ENCODE measurements at regions not wholly inside any gene's neighbourhood (a gene's known extent, or its start where the extent isn't known, plus 50 kb on each side); places are given as distances from the start of the nearest gene placed in this dataset.

DNA sequence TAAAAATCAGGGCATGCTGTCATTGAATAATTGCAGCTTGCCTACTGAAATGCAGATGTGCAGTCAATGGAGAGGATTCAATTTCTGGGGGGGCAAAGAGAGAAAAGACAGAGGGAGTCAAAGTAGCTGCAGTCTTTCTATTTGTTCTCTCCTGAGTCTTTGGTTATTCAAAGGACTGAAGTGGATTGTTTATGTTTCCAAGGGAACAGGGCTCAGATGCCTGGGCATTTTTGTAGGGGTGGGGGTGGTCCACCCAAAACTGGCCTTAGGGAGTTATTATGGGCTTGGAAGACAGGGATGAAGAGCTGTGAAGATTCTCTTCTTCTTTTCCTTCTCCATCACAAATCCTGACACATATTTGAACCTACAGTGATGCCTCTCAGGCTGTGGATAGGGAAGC is 408.8 kb upstream of the DAB1 start:
- TF ChIP-seq POLR2A (IDR thresholded peaks at IDR 0.05) = no peak
- TF ChIP-seq POLR2AphosphoS5 (IDR thresholded peaks at IDR 0.05) = no peak
- TF ChIP-seq, protein P1, sequence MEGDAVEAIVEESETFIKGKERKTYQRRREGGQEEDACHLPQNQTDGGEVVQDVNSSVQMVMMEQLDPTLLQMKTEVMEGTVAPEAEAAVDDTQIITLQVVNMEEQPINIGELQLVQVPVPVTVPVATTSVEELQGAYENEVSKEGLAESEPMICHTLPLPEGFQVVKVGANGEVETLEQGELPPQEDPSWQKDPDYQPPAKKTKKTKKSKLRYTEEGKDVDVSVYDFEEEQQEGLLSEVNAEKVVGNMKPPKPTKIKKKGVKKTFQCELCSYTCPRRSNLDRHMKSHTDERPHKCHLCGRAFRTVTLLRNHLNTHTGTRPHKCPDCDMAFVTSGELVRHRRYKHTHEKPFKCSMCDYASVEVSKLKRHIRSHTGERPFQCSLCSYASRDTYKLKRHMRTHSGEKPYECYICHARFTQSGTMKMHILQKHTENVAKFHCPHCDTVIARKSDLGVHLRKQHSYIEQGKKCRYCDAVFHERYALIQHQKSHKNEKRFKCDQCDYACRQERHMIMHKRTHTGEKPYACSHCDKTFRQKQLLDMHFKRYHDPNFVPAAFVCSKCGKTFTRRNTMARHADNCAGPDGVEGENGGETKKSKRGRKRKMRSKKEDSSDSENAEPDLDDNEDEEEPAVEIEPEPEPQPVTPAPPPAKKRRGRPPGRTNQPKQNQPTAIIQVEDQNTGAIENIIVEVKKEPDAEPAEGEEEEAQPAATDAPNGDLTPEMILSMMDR (IDR thresholded peaks at IDR 0.05 in 8 of 11, conservative IDR thresholded peaks at IDR 0.05 in 3 of 11) = no peak
- intact Hi-C loops (cut with DNase I; ENCODE audit: low total_unique reads) = no loop called here
- no peak for DNase-seq
- Histone ChIP-seq H3K4me3 (no peak overlapping the region), H3K27ac (no peak overlapping the region), H3K36me3 (no peaks in the 10 kb centered on the region), H3K4me1 (no peaks in the 10 kb centered on the region), H3K9me3 (peaks cover 0 to 3% (median 0%) of the 10 kb centered on the region in 8 donors), H3K27me3 (replicated peaks in 1 of 7) (no peaks in the 10 kb centered on the region)

DNA sequence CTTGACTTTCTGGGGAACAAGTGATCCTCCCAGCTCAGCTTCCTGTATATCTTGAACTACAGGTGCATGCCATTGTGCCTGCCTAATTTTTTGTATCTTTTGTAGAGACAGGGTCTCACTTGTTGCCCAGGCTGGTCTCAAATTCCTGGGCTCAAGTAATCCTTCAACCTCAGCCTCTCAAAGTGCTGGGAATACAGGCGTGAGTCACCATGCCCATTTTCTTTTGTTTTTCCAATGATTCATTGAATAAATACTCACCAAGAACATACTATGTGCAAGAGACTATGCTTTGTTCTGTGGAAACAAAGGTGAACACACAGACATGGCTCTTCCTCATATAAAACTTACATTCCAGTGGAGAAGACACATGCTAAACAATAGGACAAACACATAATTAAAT is 407.8 kb upstream of the DAB1 start:
- Histone ChIP-seq H3K9me3 (peaks cover 0 to 3% (median 0%) of the 10 kb centered on the region in 8 donors), H3K27me3 (replicated peaks in 1 of 7) (no peaks in the 10 kb centered on the region), H3K36me3 (no peaks in the 10 kb centered on the region), H3K4me3 (no peak overlapping the region), H3K27ac (no peak overlapping the region), H3K4me1 (no peaks in the 10 kb centered on the region)
- TF ChIP-seq POLR2A (IDR thresholded peaks at IDR 0.05) (no peak), POLR2AphosphoS5 (IDR thresholded peaks at IDR 0.05) (no peak)
- TF ChIP-seq, protein P1 (IDR thresholded peaks at IDR 0.05 in 8 of 11, conservative IDR thresholded peaks at IDR 0.05 in 3 of 11) = no peak
- no peak for DNase-seq
- WGBS, 5 donors = 74 to 95% (median 85%) methylated on average over 1 of the region's 1 CpG
- intact Hi-C loops (cut with DNase I; ENCODE audit: low total_unique reads) = no loop called here

DNA sequence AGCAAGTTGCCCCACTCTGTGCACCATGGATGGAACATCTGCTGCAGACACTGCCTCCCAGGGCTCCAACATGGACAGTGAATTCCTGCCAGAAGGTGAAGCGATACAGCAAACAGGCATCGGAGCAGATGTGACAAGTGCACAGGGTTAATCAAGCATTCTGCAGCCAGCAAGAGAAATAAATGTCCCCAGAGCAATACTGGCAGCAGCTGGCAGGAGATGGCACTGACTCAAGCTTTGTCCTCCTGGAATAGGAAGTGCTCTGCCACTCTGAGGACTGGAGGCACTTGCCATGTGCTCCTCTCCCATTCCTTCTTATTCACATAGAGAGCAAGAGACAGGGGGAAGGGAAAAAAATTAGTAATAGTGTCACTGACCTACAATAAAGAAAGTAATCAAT is 402.7 kb upstream of the DAB1 start:
- Histone ChIP-seq H3K9me3 (peaks cover 0 to 3% (median 0%) of the 10 kb centered on the region in 8 donors), H3K4me1 (no peaks in the 10 kb centered on the region), H3K27me3 (replicated peaks in 1 of 7) (no peaks in the 10 kb centered on the region), H3K36me3 (no peaks in the 10 kb centered on the region), H3K27ac (no peak overlapping the region), H3K4me3 (no peak overlapping the region)
- no peak for DNase-seq
- WGBS, 5 donors = 78 to 100% (median 93%) methylated on average over 2 of the region's 2 CpGs
- intact Hi-C loops (cut with DNase I; ENCODE audit: low total_unique reads) = no loop called here
- no peak for TF ChIP-seq POLR2AphosphoS5 (IDR thresholded peaks at IDR 0.05)
- TF ChIP-seq POLR2A (IDR thresholded peaks at IDR 0.05) = no peak
- TF ChIP-seq, protein P1 (IDR thresholded peaks at IDR 0.05 in 8 of 11, conservative IDR thresholded peaks at IDR 0.05 in 3 of 11) = no peak

DNA sequence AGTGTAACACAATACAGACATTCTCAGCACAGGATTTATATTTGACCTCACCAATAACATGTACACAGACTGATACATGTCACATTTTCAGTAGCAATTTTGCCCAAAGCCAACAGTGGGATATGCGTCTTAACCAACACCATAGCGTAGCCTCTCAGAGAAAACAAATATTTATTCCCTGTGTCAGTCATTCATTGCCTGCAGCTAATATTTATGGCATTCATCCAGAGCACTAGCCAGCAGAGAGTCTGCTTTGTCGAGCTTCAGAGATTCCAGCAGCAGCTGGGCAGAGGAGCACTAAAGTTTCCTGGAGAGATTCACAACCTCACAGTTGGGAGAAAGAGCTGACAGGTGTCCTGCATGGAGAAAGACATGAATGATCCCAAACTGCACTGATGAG is 400.7 kb upstream of the DAB1 start:
- TF ChIP-seq POLR2A (IDR thresholded peaks at IDR 0.05) = no peak
- intact Hi-C loops (cut with DNase I; ENCODE audit: low total_unique reads) = no loop called here
- no peaks in the 10 kb centered on the region for H3K4me1 ChIP-seq
- no peaks in the 10 kb centered on the region for H3K36me3 ChIP-seq
- H3K27ac ChIP-seq = no peak overlapping the region
- no peaks in the 10 kb centered on the region for H3K9me3 ChIP-seq
- no peak overlapping the region for H3K4me3 ChIP-seq
- WGBS, 5 donors = 73 to 84% (median 78%) methylated on average over 3 of the region's 3 CpGs
- DNase-seq = no peak
- no peaks in the 10 kb centered on the region for H3K27me3 ChIP-seq (replicated peaks in 1 of 7)

All from spleen (tissue), 11 donors.